OCI-LY7 (cell line): ENCODE measurements at regions not wholly inside any gene's neighbourhood (a gene's known extent, or its start where the extent isn't known, plus 50 kb on each side); places are given as distances from the start of the nearest gene placed in this dataset.
"Not testable (repeated sequence)": the region's sequence is repeated elsewhere in the genome, so short reads cannot be mapped to it uniquely, and the experiment has no call there.

Source experiments
- CTCF ChIP-seq: fragments of 200-600 bp; sonication (generic); conservative IDR thresholded peaks from 2 replicates; pipeline ENCODE4 v1.5.1; 2014; ENCODE audit warnings: mild to moderate bottlenecking, antibody characterized with exemption, low read length, moderate library complexity, mixed read lengths
- EZH2phosphoT487 ChIP-seq: fragments of 200-600 bp; sonication (generic); IDR thresholded peaks from 2 replicates; pipeline ENCODE4 v1.6.1; 2018; ENCODE audit warnings: low read depth, borderline replicate concordance, mild to moderate bottlenecking, mixed run types, antibody characterized with exemption, low read length, moderate library complexity, mixed read lengths

GRCh38 chr13:99101831-99102230 lies 98.8 kb upstream of the UBAC2 start:
- not testable (repeated sequence) for TF ChIP-seq CTCF, EZH2phosphoT487
